ACHN (cell line): ENCODE measurements at regions not wholly inside any gene's neighbourhood (a gene's known extent, or its start where the extent isn't known, plus 50 kb on each side); places are given as distances from the start of the nearest gene placed in this dataset.
"Not testable (repeated sequence)": the region's sequence is repeated elsewhere in the genome, so short reads cannot be mapped to it uniquely, and the experiment has no call there.

Experiments
- DNase-seq: peaks from one replicate; pipeline ENCODE4 v3.0.0-alpha.2; 2015
- in situ Hi-C: cut with HindIII; loops from 2 replicates; pipeline ENCODE4 v1.10.0; 2017; ENCODE audit warnings: low sequenced_read_pairs, low pct_ligation_motif_present, low pct_unique_long_range_greater_than_20kb

DNA sequence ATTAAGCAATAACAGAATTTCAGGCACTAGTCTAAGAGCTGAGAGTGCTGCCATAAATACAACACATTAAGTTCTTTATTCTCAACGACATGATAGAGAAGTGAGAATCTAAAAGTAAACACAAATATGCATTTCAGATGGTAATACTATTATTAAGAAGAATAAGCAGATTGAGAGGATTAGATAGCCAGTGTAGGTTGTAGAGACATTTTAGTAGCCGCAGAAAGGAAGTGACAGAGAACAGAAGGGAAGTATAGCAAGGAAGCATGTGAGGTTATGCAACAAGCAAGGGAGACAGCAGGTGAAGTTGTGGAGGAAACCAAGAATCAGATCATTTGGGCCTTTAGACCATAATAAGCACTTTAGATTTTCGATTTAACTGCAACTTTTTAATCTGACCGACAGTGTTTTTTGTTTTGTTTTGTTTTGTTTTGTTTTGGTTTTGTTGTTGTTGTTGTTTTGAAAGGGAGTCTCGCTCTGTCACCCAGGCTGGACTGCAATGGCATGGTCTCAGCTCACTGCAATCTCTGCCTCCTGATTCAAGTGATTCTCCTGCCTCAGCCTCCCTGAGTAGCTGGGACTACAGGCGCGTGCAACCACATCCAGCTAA is 737.0 kb upstream of the ADGRB3 start:
- in situ Hi-C loops, result no loop called here
- DNase-seq, result no peak

DNA sequence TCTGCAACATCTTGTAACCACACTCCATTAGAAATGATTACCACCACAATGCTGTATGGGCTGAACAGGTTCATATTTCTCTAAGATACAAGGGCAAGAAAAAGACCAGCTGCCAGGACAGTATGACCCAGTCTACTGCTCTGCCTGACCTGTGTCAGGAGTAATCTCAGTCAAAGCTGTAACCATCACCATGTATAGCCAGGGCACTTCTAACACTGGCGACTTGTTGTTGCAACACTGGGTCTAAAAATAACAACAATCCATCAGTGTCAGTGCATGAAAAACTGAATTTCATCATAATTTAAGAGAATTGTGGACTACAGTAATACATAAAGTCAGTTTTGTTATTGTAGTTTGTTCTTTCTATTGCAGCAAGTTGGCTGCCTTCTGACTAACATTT is 738.6 kb upstream of the ADGRB3 start:
- DNase-seq, result no peak
- in situ Hi-C loops, result no loop called here

DNA sequence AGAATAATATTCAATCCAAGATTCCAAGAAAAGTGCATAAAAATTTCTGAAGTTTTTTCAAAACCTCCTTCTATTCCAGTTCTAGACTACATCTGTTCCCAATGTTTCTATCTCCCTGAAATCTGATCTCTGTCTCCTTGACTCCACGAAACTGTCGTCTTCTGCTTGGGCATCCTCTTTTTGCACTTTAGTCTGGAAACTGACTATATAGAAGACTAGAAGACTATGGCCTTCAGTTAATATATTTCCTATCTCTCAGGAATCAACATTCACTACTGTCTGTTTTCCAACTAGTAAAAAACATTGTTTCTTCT is 745.4 kb upstream of the ADGRB3 start:
- in situ Hi-C loops, result no loop called here
- no peak for DNase-seq

DNA sequence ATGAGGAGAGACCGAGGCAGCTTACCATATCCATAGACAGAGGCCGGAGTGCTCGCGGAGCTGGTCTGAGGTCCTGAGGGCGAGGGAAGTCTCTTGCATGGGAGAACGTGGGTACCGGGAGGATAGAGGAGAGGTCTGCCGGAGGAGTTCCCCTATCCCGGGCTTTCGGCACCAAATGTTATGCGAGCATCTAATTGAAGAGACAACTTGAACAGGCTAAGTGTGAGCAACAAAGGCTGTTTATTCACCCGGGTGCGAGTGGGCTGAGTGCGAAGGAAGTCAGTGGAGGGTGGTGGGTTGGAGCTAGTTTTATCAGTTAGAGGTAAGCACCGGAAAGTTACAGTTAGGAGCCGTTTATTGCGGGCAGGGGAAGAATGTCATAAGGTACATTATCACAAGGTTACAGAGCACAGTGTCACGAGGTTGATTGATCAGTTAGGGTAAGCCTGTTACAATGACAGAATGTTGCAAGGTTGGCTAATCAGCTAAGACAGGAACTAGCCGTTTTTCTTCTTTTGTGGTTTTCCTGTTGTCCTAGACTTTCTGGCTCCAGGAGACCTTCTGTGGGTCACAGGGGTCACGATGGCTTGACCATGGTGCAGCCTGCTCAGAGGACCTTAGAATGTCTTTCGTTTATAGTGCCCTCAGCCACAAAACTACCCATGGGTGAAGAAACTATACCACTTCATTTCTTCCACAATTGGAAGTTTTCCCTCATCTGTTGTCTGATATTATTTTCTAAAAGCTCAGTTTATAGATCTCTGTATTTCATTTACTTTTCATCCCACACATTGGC is 746.0 kb upstream of the ADGRB3 start:
- no peak for DNase-seq
- in situ Hi-C loops, result no loop called here

DNA sequence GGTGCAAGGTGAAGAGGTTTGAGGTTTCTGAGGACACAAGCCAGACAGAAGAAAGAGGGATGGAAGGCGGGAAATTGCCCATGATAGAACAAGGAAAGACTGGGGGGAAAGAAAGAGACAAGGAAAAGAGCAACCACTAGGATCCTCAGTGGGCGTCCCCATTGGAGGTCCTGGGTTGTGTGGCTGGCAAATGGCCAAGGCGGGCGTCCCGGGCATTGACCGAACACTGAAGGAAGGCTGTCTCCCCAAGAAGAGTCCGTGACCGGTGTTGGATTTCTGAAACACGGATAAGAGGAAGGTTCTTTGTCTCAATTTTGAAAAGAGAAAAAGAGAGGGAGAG is 746.6 kb upstream of the ADGRB3 start:
- in situ Hi-C loops, result no loop called here
- DNase-seq, result no peak

DNA sequence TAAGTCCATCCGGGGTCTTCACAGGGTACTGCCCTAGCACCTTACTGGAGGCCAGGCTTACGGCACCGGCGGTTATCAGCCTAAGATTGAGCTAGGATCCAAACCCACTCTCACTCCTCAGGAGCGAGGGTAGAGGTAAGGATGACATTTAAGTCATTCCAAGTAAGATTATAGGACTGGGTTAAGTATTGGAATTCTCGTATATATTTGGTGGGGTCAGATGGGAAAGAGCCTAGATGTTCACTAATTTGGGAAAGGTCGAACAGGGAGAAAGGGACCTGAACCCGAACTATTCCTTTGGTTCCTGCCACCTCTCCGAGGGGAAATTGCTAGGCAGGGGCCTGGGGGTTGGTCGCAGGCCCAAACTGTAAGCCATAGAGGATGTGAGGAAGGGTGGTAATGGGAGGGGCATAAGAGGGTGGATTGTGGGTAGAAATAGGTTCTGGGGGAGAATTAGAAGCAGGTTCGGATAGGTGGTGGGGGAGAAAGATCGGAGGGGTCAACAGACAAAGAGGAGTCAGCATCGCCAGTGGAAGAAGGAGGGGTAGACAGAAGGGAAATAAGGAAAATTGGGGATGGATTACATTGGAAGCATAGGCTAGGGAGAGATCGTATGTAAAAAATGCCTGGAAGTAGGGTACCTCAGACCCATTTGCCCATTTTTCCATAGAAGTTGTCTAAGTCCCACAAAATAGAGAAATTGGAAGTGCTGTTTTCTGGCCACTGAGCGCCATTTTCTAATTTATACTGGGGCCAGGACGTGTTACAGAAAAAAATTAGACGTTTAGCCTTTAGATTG is 747.1 kb upstream of the ADGRB3 start:
- in situ Hi-C loops, result no loop called here
- DNase-seq, result no peak

DNA sequence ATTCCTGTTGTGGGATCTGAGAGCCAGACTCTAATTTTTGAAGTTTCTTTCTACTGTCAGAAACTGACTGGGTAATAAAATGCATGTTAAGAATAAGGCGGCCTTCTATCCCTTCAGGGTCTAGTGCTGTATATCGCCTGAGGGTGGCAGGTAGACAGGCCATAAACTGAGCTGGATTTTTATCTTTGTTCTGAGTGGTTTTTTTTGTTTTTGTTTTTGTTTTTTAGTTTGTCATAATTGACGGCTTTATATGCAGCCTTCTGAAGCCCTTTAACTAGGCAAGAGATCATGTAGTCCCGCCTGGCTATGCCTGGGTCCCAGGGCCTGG is 747.7 kb upstream of the ADGRB3 start:
- no peak for DNase-seq
- in situ Hi-C loops, result no loop called here

DNA sequence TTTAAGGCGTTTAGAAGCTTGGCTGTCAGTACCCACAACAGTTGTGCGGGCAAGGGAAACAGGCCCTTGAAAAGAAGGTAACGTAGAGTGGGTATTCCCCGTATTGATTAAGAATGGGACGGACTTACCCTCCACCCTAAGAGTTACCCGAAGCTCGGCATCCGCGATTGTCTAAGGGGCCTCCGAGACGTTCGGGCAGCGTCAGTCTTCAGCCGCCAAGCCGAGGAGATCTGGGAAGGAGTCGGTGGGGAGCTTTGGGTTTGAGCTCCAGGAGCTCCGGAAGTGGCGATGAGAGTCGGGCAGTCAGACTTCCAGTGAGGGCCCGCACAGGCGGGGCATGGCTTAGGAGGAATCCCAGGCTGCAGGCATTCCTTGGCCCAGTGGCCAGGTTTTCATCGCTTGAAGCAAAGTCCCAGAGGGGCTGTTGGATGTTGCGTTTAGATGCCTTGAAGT is 748.2 kb upstream of the ADGRB3 start:
- DNase-seq, result no peak
- in situ Hi-C loops, result no loop called here

DNA sequence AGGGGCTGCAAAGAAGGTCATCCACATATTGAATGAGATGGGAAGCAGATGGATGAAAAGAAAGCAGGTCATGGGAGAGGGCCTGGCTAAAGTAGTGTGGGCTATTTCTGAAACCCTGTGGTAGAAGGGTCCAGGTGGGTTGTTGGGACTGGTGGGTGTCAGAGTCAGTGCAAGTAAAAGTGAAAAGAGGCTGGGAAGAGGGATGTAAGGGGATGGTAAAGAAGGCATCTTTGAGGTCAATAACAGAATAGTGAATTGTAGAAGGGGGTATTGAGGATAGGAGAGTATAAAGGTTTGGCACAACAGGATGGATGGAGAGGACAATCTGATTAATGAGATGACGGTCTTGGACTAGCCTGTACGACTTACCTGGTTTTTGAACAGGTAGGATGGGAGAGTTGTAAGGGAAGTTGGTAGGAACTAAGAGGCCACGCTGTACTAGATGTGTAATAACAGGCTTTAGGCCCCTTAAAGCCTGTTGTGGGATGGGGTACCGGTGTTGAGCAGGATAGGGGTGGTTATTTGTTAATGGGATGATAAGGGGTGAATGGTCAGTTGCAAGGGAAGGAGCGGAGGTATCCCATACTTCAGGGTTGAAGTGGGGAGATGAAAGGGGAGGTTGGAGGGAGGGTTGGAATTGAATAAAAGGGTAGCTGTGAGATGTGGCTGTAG is 748.9 kb upstream of the ADGRB3 start:
- in situ Hi-C loops, result no loop called here
- DNase-seq, result no peak

DNA sequence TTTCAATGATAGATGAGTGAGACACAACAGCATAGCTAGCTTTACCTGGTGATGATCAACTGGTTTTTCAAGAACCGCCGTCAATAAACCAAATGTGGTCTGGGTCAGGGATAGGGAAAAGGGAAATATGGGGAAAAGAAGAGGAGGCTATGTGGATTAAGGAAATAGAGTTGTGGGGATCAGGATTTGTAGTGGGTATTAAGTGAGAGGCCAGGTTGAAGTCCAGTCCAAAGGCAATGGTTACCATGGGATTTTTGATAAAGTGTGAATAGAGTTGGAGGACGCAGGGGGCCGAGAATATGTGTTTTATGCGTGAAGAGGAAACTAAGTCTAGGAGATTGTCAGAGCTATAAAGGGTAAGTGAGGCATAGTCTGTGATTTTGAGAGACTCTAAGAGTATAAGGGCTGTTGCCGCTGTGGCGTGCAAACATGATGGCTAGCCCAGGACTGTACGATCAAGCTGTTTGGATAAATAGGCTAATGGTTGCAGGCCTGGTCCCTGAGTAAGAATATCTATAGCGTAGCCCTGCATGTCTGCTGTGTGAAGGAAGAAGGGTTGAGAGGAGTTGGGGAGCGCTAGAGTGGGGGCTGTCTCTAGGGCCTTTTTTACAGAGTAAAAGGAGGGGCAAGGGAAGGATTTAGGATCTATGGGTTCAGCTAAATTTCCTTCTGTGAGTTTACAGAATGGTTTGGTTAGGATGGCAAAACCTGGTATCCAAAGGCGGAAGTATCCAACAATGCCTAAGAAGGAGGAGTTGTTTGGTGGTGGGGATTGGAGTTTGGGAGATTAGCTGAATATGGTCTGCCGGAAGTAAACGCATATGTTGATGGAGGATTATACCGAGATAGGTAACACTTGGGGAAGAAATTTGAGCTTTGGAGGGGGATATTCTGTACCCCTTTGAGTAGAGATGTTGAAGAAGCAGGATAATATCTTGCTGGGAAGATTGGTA is 749.7 kb upstream of the ADGRB3 start:
- no peak for DNase-seq
- in situ Hi-C loops, result no loop called here

DNA sequence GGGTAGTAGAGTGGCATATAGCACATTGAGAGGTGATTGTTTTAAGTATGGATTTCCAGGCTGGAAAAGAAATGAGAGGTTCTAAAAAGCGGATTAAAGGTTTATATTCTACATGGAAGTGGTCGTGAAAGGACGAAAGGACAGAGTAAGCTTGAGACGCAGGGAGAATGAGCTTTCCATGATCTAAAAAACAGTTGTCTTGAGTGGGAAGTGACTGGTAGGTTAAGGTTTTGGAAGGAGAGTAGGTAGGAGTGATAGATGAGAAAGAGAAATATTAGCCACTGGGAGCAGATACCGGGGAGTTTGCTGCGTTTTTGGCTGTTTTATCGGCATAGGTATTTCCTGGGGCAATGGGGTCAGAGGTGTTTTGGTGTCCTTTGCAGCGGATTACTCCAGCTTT is 750.6 kb upstream of the ADGRB3 start:
- DNase-seq, result no peak
- in situ Hi-C loops, result no loop called here

GRCh38 chr6:67883500-67884366 is 751.3 kb upstream of the ADGRB3 start:
- in situ Hi-C loops, result no loop called here

GRCh38 chr6:67882436-67883311 is 752.4 kb upstream of the ADGRB3 start:
- DNase-seq, result no peak
- in situ Hi-C loops, result no loop called here

More at GRCh38 chr6:67883500-67884366, 751.3 kb upstream of the ADGRB3 start:
- no peak for DNase-seq

GRCh38 chr6:67881706-67882065 is 753.4 kb upstream of the ADGRB3 start:
- DNase-seq, result no peak
- in situ Hi-C loops, result no loop called here

- no peak for DNase-seq
- in situ Hi-C loops, result no loop called here
Measured at GRCh38 chr6:67880939-67881705, 754.0 kb upstream of the ADGRB3 start.

DNA sequence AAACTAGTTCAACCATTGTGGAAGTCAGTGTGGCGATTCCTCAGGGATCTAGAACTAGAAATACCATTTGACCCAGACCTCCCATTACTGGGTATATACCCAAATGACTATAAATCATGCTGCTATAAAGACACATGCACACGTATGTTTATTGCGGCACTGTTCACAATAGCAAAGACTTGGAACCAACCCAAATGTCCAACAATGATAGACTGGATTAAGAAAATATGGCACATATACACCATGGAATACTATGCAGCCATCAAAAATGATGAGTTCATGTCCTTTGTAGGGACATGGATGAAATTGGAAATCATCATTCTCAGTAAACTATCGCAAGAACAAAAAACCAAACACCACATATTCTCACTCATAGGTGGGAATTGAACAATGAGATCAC is 754.7 kb upstream of the ADGRB3 start:
- DNase-seq, in situ Hi-C loops: not testable (repeated sequence)
